D341Med (cell line): ENCODE measurements at regions not wholly inside any gene's neighbourhood (a gene's known extent, or its start where the extent isn't known, plus 50 kb on each side); places are given as distances from the start of the nearest gene placed in this dataset.

Experiments used
- DNase-seq: peaks from one replicate; pipeline ENCODE4 v3.0.0; 2012; ENCODE audit warnings: low spot score

GRCh38 chr4:180811556-180811955 is 1431.6 kb upstream of the TENM3 start:
- no peak for DNase-seq

GRCh38 chr4:180812783-180813182 is 1430.4 kb upstream of the TENM3 start:
- no peak for DNase-seq

- no peak for DNase-seq
Measured at GRCh38 chr4:180814875-180815417, 1428.3 kb upstream of the TENM3 start.

GRCh38 chr4:180817529-180817928 is 1425.7 kb upstream of the TENM3 start:
- no peak for DNase-seq

GRCh38 chr4:180823108-180823507 is 1420.1 kb upstream of the TENM3 start:
- DNase-seq: no peak

- DNase-seq: no peak
Measured at GRCh38 chr4:180827232-180828009, 1415.8 kb upstream of the TENM3 start.

- DNase-seq: peak; percentile 45
Measured at GRCh38 chr4:180828455-180829018, 1414.7 kb upstream of the TENM3 start.

- no peak for DNase-seq
Measured at GRCh38 chr4:180832073-180832472, 1411.1 kb upstream of the TENM3 start.

- no peak for DNase-seq
Measured at GRCh38 chr4:180840142-180840541, 1403.1 kb upstream of the TENM3 start.

GRCh38 chr4:180850318-180850940 is 1392.8 kb upstream of the TENM3 start:
- no peak for DNase-seq

- no peak for DNase-seq
Measured at GRCh38 chr4:180852738-180853137, 1390.5 kb upstream of the TENM3 start.

- DNase-seq: no peak
Measured at GRCh38 chr4:180855184-180855583, 1388.0 kb upstream of the TENM3 start.

- no peak for DNase-seq
Measured at GRCh38 chr4:180860089-180860720, 1383.0 kb upstream of the TENM3 start.

GRCh38 chr4:180861651-180862050 is 1381.6 kb upstream of the TENM3 start:
- no peak for DNase-seq

GRCh38 chr4:180866933-180867643 is 1376.1 kb upstream of the TENM3 start:
- DNase-seq: no peak

- no peak for DNase-seq
Measured at GRCh38 chr4:180870623-180871022, 1372.6 kb upstream of the TENM3 start.

GRCh38 chr4:180898305-180898704 is 1344.9 kb upstream of the TENM3 start:
- no peak for DNase-seq

GRCh38 chr4:180900781-180901180 is 1342.4 kb upstream of the TENM3 start:
- DNase-seq: no peak

- peak; percentile 55 for DNase-seq
Measured at GRCh38 chr4:180909279-180909678, 1333.9 kb upstream of the TENM3 start.

- DNase-seq: no peak
Measured at GRCh38 chr4:180913750-180914149, 1329.5 kb upstream of the TENM3 start.

- no peak for DNase-seq
Measured at GRCh38 chr4:180923486-180923885, 1319.7 kb upstream of the TENM3 start.

- no peak for DNase-seq
Measured at GRCh38 chr4:180925805-180926204, 1317.4 kb upstream of the TENM3 start.
